ENCODE measurements at regions not wholly inside any gene's neighbourhood (a gene's known extent, or its start where the extent isn't known, plus 50 kb on each side); places are given as distances from the start of the nearest gene placed in this dataset.

DNA sequence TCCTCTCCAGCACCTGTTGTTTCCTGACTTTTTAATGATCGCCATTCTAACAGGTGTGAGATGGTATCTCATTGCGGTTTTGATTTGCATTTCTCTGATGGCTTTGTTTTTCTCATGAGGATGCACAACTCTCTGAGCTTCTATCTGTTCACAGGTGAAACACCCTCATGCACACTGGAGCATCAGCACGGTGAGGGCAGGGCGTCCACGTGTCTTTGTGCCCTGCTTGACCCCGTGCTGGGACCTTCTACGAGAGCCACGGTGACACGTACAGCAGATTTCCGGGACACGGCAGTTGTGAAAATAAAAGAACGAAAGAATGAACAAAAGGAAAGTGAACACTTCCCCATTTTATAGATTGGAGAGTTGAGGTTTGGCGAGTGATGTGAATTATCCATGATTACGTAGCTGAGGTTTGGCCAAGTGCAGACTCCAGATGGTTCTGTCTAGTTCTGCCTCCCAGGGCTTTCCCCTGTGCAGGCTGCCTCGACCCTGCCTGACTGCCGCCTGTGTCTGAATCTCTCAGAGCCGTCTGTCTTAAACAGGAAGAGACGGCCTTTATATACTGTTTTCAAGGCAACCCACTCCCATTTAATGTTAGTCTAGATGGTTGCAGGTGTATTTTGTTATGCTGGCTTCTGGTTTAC lies 67.8 kb upstream of the SORBS2 start:
- no peak overlapping the region for H3K9ac ChIP-seq (replicated peaks; ENCODE audit: extremely low read depth, insufficient read depth, low read length)
- intact Hi-C loops (cut with micrococcal nuclease), result no loop called here
- H3K9me3 ChIP-seq (replicated peaks; ENCODE audit: control insufficient read depth, insufficient read depth, low read length), result no peaks in the 10 kb centered on the region
- H4K20me1 ChIP-seq (replicated peaks; ENCODE audit: control insufficient read depth, extremely low read depth, insufficient read depth, low read length), result no peaks in the 10 kb centered on the region
- H2AFZ ChIP-seq (ENCODE audit: low read depth, low read length), result no peak overlapping the region
- H3K4me1 ChIP-seq (ENCODE audit: control insufficient read depth, extremely low read depth, insufficient read depth, low read length), result peaks cover 10% of the 10 kb centered on the region
- no peaks in the 10 kb centered on the region for H3K79me2 ChIP-seq (ENCODE audit: control insufficient read depth, insufficient read depth, low read length)
- H3K4me2 ChIP-seq (ENCODE audit: insufficient read depth, low read length), result no peak overlapping the region
- dilution Hi-C loops (cut with MboI; ENCODE audit: extremely low pct_ligation_motif_present, low sequenced_read_pairs), result no loop called here
- DNase-seq (ENCODE audit: low read depth, low spot score) (no peak), FAIRE-seq (no peak)
- H3K27ac ChIP-seq (ENCODE audit: insufficient read depth, low read depth, low read length), result no peak overlapping the region
- ChIA-PET CTCF (no interaction called here), POLR2A (no interaction called here)
- TF ChIP-seq POLR2AphosphoS5 (IDR thresholded peaks at IDR 0.05; ENCODE audit: insufficient read depth, low read depth, low read length) (no peak), MYC (IDR thresholded peaks at IDR 0.05; ENCODE audit: low read depth, low read length) (no peak), EZH2 (IDR thresholded peaks at IDR 0.05; ENCODE audit: borderline replicate concordance, low read depth, low read length, severe bottlenecking) (no peak), JUN (IDR thresholded peaks at IDR 0.05; ENCODE audit: borderline replicate concordance, insufficient read depth, insufficient read length, low read depth) (no peak), GATA2 (IDR thresholded peaks at IDR 0.05; ENCODE audit: insufficient read depth, insufficient read length, low read depth, low read length) (no peak), POLR2A (IDR thresholded peaks at IDR 0.05; ENCODE audit: low read depth, low read length) (no peak)
- H3K27me3 ChIP-seq (ENCODE audit: control insufficient read depth in 2 of 2, insufficient read depth in 2 of 2, low read length in 2 of 2), result no peaks in the 10 kb centered on the region
- H3K4me3 ChIP-seq (replicated peaks in 1 of 3; ENCODE audit: insufficient read depth in 1 of 3, low read depth in 1 of 3, low read length in 3 of 3), result no peak overlapping the region
- H3K36me3 ChIP-seq (ENCODE audit: control insufficient read depth in 2 of 2, extremely low read depth in 1 of 2, insufficient read depth in 2 of 2, low read length in 2 of 2), result no peaks in the 10 kb centered on the region
- no peaks in the 10 kb centered on the region for H3K9me1 ChIP-seq (replicated peaks; ENCODE audit: control insufficient read depth, extremely low read depth, insufficient read depth, low read length)
- no TSS peak for BruUV-seq (replicated peaks)

GRCh38 chr4:185880571-185880970 lies 68.6 kb upstream of the SORBS2 start:
- ChIA-PET POLR2A (no interaction called here), CTCF (no interaction called here)
- dilution Hi-C loops (cut with MboI; ENCODE audit: extremely low pct_ligation_motif_present, low sequenced_read_pairs) (no loop called here), intact Hi-C loops (cut with micrococcal nuclease) (no loop called here)
- Histone ChIP-seq H3K27ac (ENCODE audit: insufficient read depth, low read depth, low read length) (no peak overlapping the region), H3K4me2 (ENCODE audit: insufficient read depth, low read length) (no peak overlapping the region), H3K36me3 (ENCODE audit: control insufficient read depth in 2 of 2, extremely low read depth in 1 of 2, insufficient read depth in 2 of 2, low read length in 2 of 2) (no peaks in the 10 kb centered on the region), H3K9me3 (replicated peaks; ENCODE audit: control insufficient read depth, insufficient read depth, low read length) (no peaks in the 10 kb centered on the region), H3K4me1 (ENCODE audit: control insufficient read depth, extremely low read depth, insufficient read depth, low read length) (peaks cover 4% of the 10 kb centered on the region), H4K20me1 (replicated peaks; ENCODE audit: control insufficient read depth, extremely low read depth, insufficient read depth, low read length) (no peaks in the 10 kb centered on the region), H3K27me3 (ENCODE audit: control insufficient read depth in 2 of 2, insufficient read depth in 2 of 2, low read length in 2 of 2) (no peaks in the 10 kb centered on the region), H3K9ac (replicated peaks; ENCODE audit: extremely low read depth, insufficient read depth, low read length) (no peak overlapping the region), H3K4me3 (replicated peaks in 1 of 3; ENCODE audit: insufficient read depth in 1 of 3, low read depth in 1 of 3, low read length in 3 of 3) (no peak overlapping the region), H2AFZ (ENCODE audit: low read depth, low read length) (peak overlapping the region; percentile 49), H3K79me2 (ENCODE audit: control insufficient read depth, insufficient read depth, low read length) (no peaks in the 10 kb centered on the region), H3K9me1 (replicated peaks; ENCODE audit: control insufficient read depth, extremely low read depth, insufficient read depth, low read length) (no peaks in the 10 kb centered on the region)
- TF ChIP-seq MYC (IDR thresholded peaks at IDR 0.05; ENCODE audit: low read depth, low read length) (no peak), POLR2AphosphoS5 (IDR thresholded peaks at IDR 0.05; ENCODE audit: insufficient read depth, low read depth, low read length) (no peak), EZH2 (IDR thresholded peaks at IDR 0.05; ENCODE audit: borderline replicate concordance, low read depth, low read length, severe bottlenecking) (no peak), JUN (IDR thresholded peaks at IDR 0.05; ENCODE audit: borderline replicate concordance, insufficient read depth, insufficient read length, low read depth) (no peak), FOS (IDR thresholded peaks at IDR 0.05; ENCODE audit: borderline replicate concordance, insufficient read depth, low read length) (no peak), GATA2 (IDR thresholded peaks at IDR 0.05; ENCODE audit: insufficient read depth, insufficient read length, low read depth, low read length) (no peak), CTCF (IDR thresholded peaks at IDR 0.05; ENCODE audit: extremely low read depth in 1 of 2, insufficient read depth in 1 of 2, low read depth in 1 of 2, low read length in 2 of 2) (no peak), MAX (IDR thresholded peaks at IDR 0.05; ENCODE audit: insufficient read depth, insufficient read length) (no peak), POLR2A (IDR thresholded peaks at IDR 0.05; ENCODE audit: low read depth, low read length) (no peak)
- BruUV-seq (replicated peaks), result no TSS peak
- DNase-seq (ENCODE audit: low read depth, low spot score) (no peak), FAIRE-seq (no peak)
